ENCODE measurements at regions not wholly inside any gene's neighbourhood (a gene's known extent, or its start where the extent isn't known, plus 50 kb on each side); places are given as distances from the start of the nearest gene placed in this dataset.

DNA sequence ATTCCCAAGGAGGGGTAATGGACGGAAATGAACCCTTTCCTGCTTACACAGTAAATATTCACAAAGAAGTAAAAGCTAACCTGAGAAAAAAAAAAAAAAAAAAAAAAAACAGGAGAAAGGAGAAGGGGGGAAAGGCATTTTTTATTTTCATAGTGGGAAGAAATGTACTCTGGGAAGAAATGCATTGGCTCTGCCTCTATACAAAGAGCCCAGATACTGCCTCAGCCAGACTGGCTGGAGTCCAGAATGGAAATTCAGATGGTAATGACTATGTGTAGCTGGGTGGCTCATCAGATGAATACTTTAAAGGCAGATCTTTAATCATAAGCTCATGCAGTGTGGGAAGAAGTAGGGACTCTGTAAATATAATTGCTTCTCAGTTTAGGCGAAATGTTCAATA lies 124.9 kb upstream of the ZNF608 start:
- Histone ChIP-seq H3K4me1 (ENCODE audit: insufficient read depth) (no peaks in the 10 kb centered on the region), H3K4me3 (ENCODE audit: low read depth, low read length) (no peak overlapping the region)
- over 99% methylated on average over 2 of the region's 2 CpGs for WGBS

DNA sequence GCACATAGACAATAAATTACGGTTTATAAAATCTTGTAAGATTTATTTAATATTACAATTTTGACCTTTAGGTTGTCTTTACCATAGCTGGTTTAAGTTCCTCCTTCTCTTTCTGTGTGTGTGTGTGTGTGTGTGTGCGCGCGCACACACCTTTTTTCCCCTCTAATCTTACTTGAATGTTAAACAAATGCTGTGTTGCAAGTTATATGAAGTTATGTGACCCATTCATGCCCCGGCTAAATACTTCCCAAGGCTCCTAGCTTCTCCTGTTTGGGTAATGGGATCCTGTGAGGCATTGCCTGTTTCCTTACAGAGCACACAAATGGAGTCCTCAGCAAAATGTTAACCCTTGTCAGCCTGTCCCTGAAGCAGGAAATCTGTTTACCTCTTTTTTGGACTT lies 125.6 kb upstream of the ZNF608 start:
- no peak for DNase-seq (ENCODE audit: extremely low spot score)
- 90% methylated on average over 5 of the region's 5 CpGs for whole genome bisulfite sequencing
- no peak overlapping the region for H3K4me3 ChIP-seq (ENCODE audit: low read depth, low read length)
- no peaks in the 10 kb centered on the region for H3K36me3 ChIP-seq (ENCODE audit: insufficient read depth)
- H3K4me1 ChIP-seq (ENCODE audit: insufficient read depth), result no peaks in the 10 kb centered on the region
- H3K27ac ChIP-seq (ENCODE audit: low read depth), result no peak overlapping the region

More for the DNA sequence above, 124.9 kb upstream of the ZNF608 start:
- no peaks in the 10 kb centered on the region for H3K36me3 ChIP-seq (ENCODE audit: insufficient read depth)
- DNase-seq (ENCODE audit: extremely low spot score), result no peak
- no peak overlapping the region for H3K27ac ChIP-seq (ENCODE audit: low read depth)

DNA sequence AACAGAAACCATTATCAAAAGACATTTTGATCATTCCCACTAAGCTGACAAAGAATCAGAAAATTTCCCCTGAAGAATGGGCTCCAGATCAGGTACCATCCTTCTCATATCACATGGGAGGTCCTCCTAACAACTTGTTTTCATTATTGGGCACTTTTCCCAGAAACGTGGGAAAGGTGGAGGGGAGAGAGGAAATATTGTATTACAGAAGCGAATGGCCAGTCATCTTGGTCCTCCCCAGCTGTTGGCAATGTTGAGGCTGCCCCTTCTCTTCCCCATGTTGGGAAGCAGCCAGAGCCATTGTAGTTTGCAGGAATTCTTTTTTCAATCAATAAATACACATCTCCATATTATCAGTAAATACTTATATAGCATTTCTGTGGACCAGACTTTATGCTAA lies 126.2 kb upstream of the ZNF608 start:
- no peak overlapping the region for H3K27ac ChIP-seq (ENCODE audit: low read depth)
- DNase-seq (ENCODE audit: extremely low spot score), result no peak
- 69% methylated on average over 2 of the region's 2 CpGs for WGBS
- no peaks in the 10 kb centered on the region for H3K36me3 ChIP-seq (ENCODE audit: insufficient read depth)
- no peak overlapping the region for H3K4me3 ChIP-seq (ENCODE audit: low read depth, low read length)
- no peaks in the 10 kb centered on the region for H3K4me1 ChIP-seq (ENCODE audit: insufficient read depth)

GRCh38 chr5:124873188-124873587 lies 126.7 kb upstream of the ZNF608 start:
- Histone ChIP-seq H3K27ac (ENCODE audit: low read depth) (no peak overlapping the region), H3K36me3 (ENCODE audit: insufficient read depth) (no peaks in the 10 kb centered on the region), H3K4me1 (ENCODE audit: insufficient read depth) (no peaks in the 10 kb centered on the region), H3K4me3 (ENCODE audit: low read depth, low read length) (no peak overlapping the region)
- DNase-seq (ENCODE audit: extremely low spot score), result no peak

DNA sequence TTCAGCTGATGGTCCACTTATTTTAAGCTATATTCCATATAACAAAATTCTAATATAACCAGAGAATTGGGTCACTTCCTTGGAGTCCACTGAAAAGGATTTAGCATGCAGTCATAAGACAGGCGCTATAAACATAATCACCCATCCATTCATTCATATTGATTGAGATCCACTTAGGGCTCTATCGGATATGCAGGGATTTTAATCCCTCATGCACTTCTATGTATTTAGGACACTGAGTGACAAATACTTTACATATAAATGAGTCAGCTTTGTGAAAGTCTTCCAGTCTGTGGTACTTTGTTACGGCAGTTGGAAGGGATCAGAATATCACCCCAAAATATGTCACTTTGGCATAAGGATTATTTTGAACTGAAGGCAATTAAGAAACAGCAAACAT lies 127.3 kb upstream of the ZNF608 start:
- no peaks in the 10 kb centered on the region for H3K4me1 ChIP-seq (ENCODE audit: insufficient read depth)
- no peaks in the 10 kb centered on the region for H3K36me3 ChIP-seq (ENCODE audit: insufficient read depth)
- 97% methylated on average over 3 of the region's 3 CpGs for WGBS
- no peak overlapping the region for H3K27ac ChIP-seq (ENCODE audit: low read depth)
- no peak overlapping the region for H3K4me3 ChIP-seq (ENCODE audit: low read depth, low read length)
- DNase-seq (ENCODE audit: extremely low spot score), result no peak

DNA sequence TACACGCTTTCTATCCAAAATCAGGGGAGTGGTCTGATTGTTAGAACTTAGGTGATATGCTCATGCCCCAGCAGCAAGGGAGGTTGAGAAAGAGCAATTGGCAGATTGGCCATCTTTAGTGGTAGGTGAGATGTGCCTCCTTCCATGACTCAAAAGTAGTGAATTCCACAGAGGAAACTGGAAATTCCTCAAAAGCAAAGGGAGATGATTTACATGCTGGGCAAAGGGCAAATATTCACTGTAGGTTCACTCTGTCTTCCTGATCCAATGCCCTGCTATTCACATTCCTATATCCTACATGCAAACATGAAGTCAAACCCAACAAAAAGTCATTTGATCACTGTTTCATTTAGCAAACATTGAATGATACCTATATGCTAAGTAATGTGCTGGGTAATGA lies 130.1 kb upstream of the ZNF608 start:
- Histone ChIP-seq H3K36me3 (ENCODE audit: insufficient read depth) (no peaks in the 10 kb centered on the region), H3K27ac (ENCODE audit: low read depth) (no peak overlapping the region), H3K4me1 (ENCODE audit: insufficient read depth) (no peaks in the 10 kb centered on the region), H3K4me3 (ENCODE audit: low read depth, low read length) (no peak overlapping the region)
- no peak for DNase-seq (ENCODE audit: extremely low spot score)
- 97% methylated on average over 1 of the region's 1 CpG for WGBS

GRCh38 chr5:124876983-124877382 lies 130.5 kb upstream of the ZNF608 start:
- no peak for DNase-seq (ENCODE audit: extremely low spot score)
- no peak overlapping the region for H3K27ac ChIP-seq (ENCODE audit: low read depth)
- 92% methylated on average over 2 of the region's 2 CpGs for WGBS
- H3K4me3 ChIP-seq (ENCODE audit: low read depth, low read length), result no peak overlapping the region
- no peaks in the 10 kb centered on the region for H3K4me1 ChIP-seq (ENCODE audit: insufficient read depth)
- no peaks in the 10 kb centered on the region for H3K36me3 ChIP-seq (ENCODE audit: insufficient read depth)

- H3K4me1 ChIP-seq (ENCODE audit: insufficient read depth), result no peaks in the 10 kb centered on the region
- WGBS, result 94% methylated on average over 7 of the region's 7 CpGs
- no peaks in the 10 kb centered on the region for H3K36me3 ChIP-seq (ENCODE audit: insufficient read depth)
- no peak overlapping the region for H3K4me3 ChIP-seq (ENCODE audit: low read depth, low read length)
- DNase-seq (ENCODE audit: extremely low spot score), result no peak
- no peak overlapping the region for H3K27ac ChIP-seq (ENCODE audit: low read depth)
Measured at GRCh38 chr5:124877501-124878146, 131.2 kb upstream of the ZNF608 start.

- H3K4me3 ChIP-seq (ENCODE audit: low read depth, low read length), result no peak overlapping the region
- no peaks in the 10 kb centered on the region for H3K4me1 ChIP-seq (ENCODE audit: insufficient read depth)
- H3K27ac ChIP-seq (ENCODE audit: low read depth), result no peak overlapping the region
- H3K36me3 ChIP-seq (ENCODE audit: insufficient read depth), result no peaks in the 10 kb centered on the region
- no peak for DNase-seq (ENCODE audit: extremely low spot score)
- 91% methylated on average over 5 of the region's 5 CpGs for WGBS
Measured at GRCh38 chr5:124878583-124879342, 132.3 kb upstream of the ZNF608 start.

- H3K4me3 ChIP-seq (ENCODE audit: low read depth, low read length), result no peak overlapping the region
- 91% methylated on average over 10 of the region's 10 CpGs for WGBS
Measured at GRCh38 chr5:124880903-124881697, 134.7 kb upstream of the ZNF608 start.

DNA sequence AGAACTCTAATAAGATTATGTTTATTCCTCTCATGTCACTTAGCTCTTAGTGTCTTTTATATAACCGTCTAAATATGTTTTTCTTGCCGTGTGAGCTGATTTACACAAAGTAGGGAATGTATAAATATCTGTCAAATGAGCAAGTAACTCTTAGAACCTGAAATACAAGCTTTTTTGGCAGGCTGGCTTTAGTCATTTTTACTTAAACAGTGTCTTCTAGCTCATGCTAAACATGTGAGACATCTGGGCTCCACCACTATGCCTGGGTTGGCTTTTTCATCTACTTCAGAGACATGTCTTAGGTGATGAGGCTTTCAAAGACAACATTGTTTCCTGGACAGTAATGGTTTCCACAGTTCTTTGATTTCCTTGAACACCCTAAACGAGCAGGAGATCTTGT lies 137.2 kb upstream of the ZNF608 start:
- H3K4me3 ChIP-seq (ENCODE audit: low read depth, low read length), result no peak overlapping the region
- H3K36me3 ChIP-seq (ENCODE audit: insufficient read depth), result no peaks in the 10 kb centered on the region
- no peak overlapping the region for H3K27ac ChIP-seq (ENCODE audit: low read depth)
- no peak for DNase-seq (ENCODE audit: extremely low spot score)
- H3K4me1 ChIP-seq (ENCODE audit: insufficient read depth), result no peaks in the 10 kb centered on the region
- 61% methylated on average over 3 of the region's 3 CpGs for WGBS

More at GRCh38 chr5:124880903-124881697, 134.7 kb upstream of the ZNF608 start:
- H3K4me1 ChIP-seq (ENCODE audit: insufficient read depth), result no peaks in the 10 kb centered on the region
- H3K36me3 ChIP-seq (ENCODE audit: insufficient read depth), result no peaks in the 10 kb centered on the region
- no peak overlapping the region for H3K27ac ChIP-seq (ENCODE audit: low read depth)
- no peak for DNase-seq (ENCODE audit: extremely low spot score)

GRCh38 chr5:124884114-124884513 lies 137.7 kb upstream of the ZNF608 start:
- no peaks in the 10 kb centered on the region for H3K36me3 ChIP-seq (ENCODE audit: insufficient read depth)
- H3K4me1 ChIP-seq (ENCODE audit: insufficient read depth), result peaks cover under 1% of the 10 kb centered on the region
- no peak overlapping the region for H3K4me3 ChIP-seq (ENCODE audit: low read depth, low read length)
- no peak overlapping the region for H3K27ac ChIP-seq (ENCODE audit: low read depth)
- 88% methylated on average over 6 of the region's 6 CpGs for WGBS
- no peak for DNase-seq (ENCODE audit: extremely low spot score)

DNA sequence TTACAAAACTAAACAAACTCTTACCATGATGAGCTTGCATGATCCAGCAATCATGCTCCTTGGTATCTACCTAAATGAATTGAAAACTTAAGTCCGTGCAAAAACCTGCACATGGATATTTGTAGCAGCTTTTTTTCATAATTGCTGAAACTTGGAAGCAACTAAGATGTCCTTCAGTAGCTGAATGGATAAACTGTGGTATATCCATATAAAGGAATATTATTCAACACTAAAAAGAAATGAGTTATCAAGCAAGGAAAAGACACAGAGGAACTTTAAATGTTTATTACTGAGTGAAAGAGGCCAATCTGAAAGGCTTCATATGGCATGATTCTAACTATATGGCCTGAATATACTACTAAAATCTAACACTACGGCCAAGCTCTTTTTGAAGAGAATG lies 139.1 kb upstream of the ZNF608 start:
- no peak overlapping the region for H3K4me3 ChIP-seq (ENCODE audit: low read depth, low read length)
- no peaks in the 10 kb centered on the region for H3K36me3 ChIP-seq (ENCODE audit: insufficient read depth)
- H3K27ac ChIP-seq (ENCODE audit: low read depth), result no peak overlapping the region
- peaks cover 2% of the 10 kb centered on the region for H3K4me1 ChIP-seq (ENCODE audit: insufficient read depth)
- no peak for DNase-seq (ENCODE audit: extremely low spot score)
- WGBS, result 98% methylated on average over 2 of the region's 2 CpGs

- Histone ChIP-seq H3K4me1 (ENCODE audit: insufficient read depth) (peaks cover 2% of the 10 kb centered on the region), H3K4me3 (ENCODE audit: low read depth, low read length) (no peak overlapping the region), H3K36me3 (ENCODE audit: insufficient read depth) (no peaks in the 10 kb centered on the region), H3K27ac (ENCODE audit: low read depth) (no peak overlapping the region)
- DNase-seq (ENCODE audit: extremely low spot score), result no peak
- 89% methylated on average over 2 of the region's 2 CpGs for WGBS
Measured at GRCh38 chr5:124887223-124887622, 140.8 kb upstream of the ZNF608 start.

Data from urinary bladder (tissue), 3 donors.